Endothelial cell of umbilical vein (primary cell): ENCODE measurements at regions not wholly inside any gene's neighbourhood (a gene's known extent, or its start where the extent isn't known, plus 50 kb on each side); places are given as distances from the start of the nearest gene placed in this dataset.

ENCODE experiments used
- BruUV-seq: library from RNA; stranded (reverse); fragments of 400-500 nt; replicated peaks from 2 replicates; lab custom pipeline; 2021; lab: Mats Ljungman, UMichigan
- CTCF ChIA-PET: fragments of 300-600, 350-600 bp; sonication (Branson Sonifier 250); formaldehyde crosslinking; loops from one replicate; lab custom pipeline; 2021; ENCODE audit warnings: antibody characterized with exemption, inconsistent platforms; lab: Charles Lee
- POLR2A ChIA-PET: fragments of 300-600, 350-600 bp; sonication (Branson Sonifier 250); formaldehyde crosslinking; loops from one replicate; lab custom pipeline; 2021; ENCODE audit warnings: antibody characterized with exemption, inconsistent platforms; lab: Charles Lee
- DNase-seq: peaks from one replicate; pipeline ENCODE4 v3.0.0-alpha.2; 2011; ENCODE audit warnings: low read depth, low spot score
- FAIRE-seq: peaks from 2 replicates; lab custom pipeline; 2011; peaks lifted over from hg19 to GRCh38; lab: Jason Lieb, UNC
- H2AFZ ChIP-seq: 2 replicates; pipeline ENCODE4 v1.6.0; 2012; ENCODE audit warnings: low read depth, low read length, control low read depth, inconsistent platforms
- H3K27ac ChIP-seq: 2 replicates; pipeline ENCODE4 v1.5.1; 2011; ENCODE audit warnings: low read depth, mild to moderate bottlenecking, control low read depth, low read length, moderate library complexity; ENCODE audit not compliant: insufficient read depth
- H3K27me3 ChIP-seq, 2 experiments: 2 replicates each; pipeline versions ENCODE4 v1.6.0 to v1.6.1; 2011; ENCODE audit warnings: low read length in 2 of 2, mixed read lengths in 1 of 2; ENCODE audit not compliant: control insufficient read depth in 2 of 2, insufficient read depth in 2 of 2
- H3K36me3 ChIP-seq, 2 experiments: 2 replicates in 1 of 2; 3 replicates in 1 of 2; pipeline ENCODE4 v1.5.1; 2011; ENCODE audit warnings: low read length in 2 of 2, mild to moderate bottlenecking in 1 of 2, moderate library complexity in 1 of 2; ENCODE audit not compliant: control insufficient read depth in 2 of 2, insufficient read depth in 2 of 2; ENCODE audit errors: extremely low read depth in 1 of 2
- H3K4me1 ChIP-seq: 3 replicates; pipeline ENCODE4 v1.5.1; 2011; ENCODE audit warnings: mild to moderate bottlenecking, low read length; ENCODE audit not compliant: control insufficient read depth, insufficient read depth; ENCODE audit errors: extremely low read depth
- H3K4me2 ChIP-seq: 2 replicates; pipeline ENCODE4 v1.6.1; 2011; ENCODE audit warnings: low read length, control low read depth, mixed read lengths; ENCODE audit not compliant: insufficient read depth
- H3K4me3 ChIP-seq, 3 experiments: fragments of 200-600 bp in 1 of 3; sonication (generic), shearing (Covaris generic) in 1 of 3; replicated peaks in 1 of 3; 2 replicates each; pipeline ENCODE4 v1.5.1; 2011 to 2016; ENCODE audit warnings: control low read depth in 3 of 3, low read length in 3 of 3, mild to moderate bottlenecking in 2 of 3, inconsistent platforms in 1 of 3, low read depth in 1 of 3, moderate library complexity in 1 of 3; ENCODE audit not compliant: insufficient read depth in 1 of 3
- H3K79me2 ChIP-seq: 2 replicates; pipeline ENCODE4 v1.6.0; 2012; ENCODE audit warnings: low read length, inconsistent platforms; ENCODE audit not compliant: control insufficient read depth, insufficient read depth
- H3K9ac ChIP-seq: replicated peaks from 2 replicates; pipeline ENCODE3; 2011; ENCODE audit warnings: low read length, control low read depth; ENCODE audit not compliant: insufficient read depth; ENCODE audit errors: extremely low read depth
- H3K9me1 ChIP-seq: replicated peaks from 3 replicates; pipeline ENCODE4 v1.6.0; 2011; ENCODE audit warnings: mild to moderate bottlenecking, low read length; ENCODE audit not compliant: control insufficient read depth, insufficient read depth; ENCODE audit errors: extremely low read depth
- H3K9me3 ChIP-seq: replicated peaks from 2 replicates; pipeline ENCODE4 v1.5.1; 2012; ENCODE audit warnings: low read length, inconsistent platforms; ENCODE audit not compliant: control insufficient read depth, insufficient read depth
- H4K20me1 ChIP-seq: replicated peaks from 2 replicates; pipeline ENCODE3; 2011; ENCODE audit warnings: mild to moderate bottlenecking, low read length; ENCODE audit not compliant: control insufficient read depth, insufficient read depth; ENCODE audit errors: extremely low read depth
- CTCF ChIP-seq, 2 donors: IDR thresholded peaks; 1 replicate in 1 of 2; 2 replicates in 1 of 2; pipeline ENCODE4 v1.5.1; 2011; ENCODE audit warnings: low read length in 2 of 2, mild to moderate bottlenecking in 2 of 2, moderate library complexity in 2 of 2, control low read depth in 1 of 2, inconsistent platforms in 1 of 2, low read depth in 1 of 2; ENCODE audit not compliant: insufficient read depth in 1 of 2; ENCODE audit errors: extremely low read depth in 1 of 2
- EZH2 ChIP-seq: IDR thresholded peaks from 2 replicates; pipeline ENCODE4 v1.6.1; 2012; ENCODE audit warnings: borderline replicate concordance, low read depth, mild to moderate bottlenecking, moderate library complexity, low read length, inconsistent platforms; ENCODE audit not compliant: severe bottlenecking
- FOS ChIP-seq: IDR thresholded peaks from 2 replicates; pipeline ENCODE4 v1.6.1; 2011; ENCODE audit warnings: mild to moderate bottlenecking, low read length, moderate library complexity, borderline replicate concordance; ENCODE audit not compliant: insufficient read depth
- GATA2 ChIP-seq: IDR thresholded peaks from 2 replicates; pipeline ENCODE4 v1.7.0; 2011; ENCODE audit warnings: low read depth, mild to moderate bottlenecking, moderate library complexity, mixed read lengths, low read length; ENCODE audit not compliant: insufficient read length, insufficient read depth
- JUN ChIP-seq: IDR thresholded peaks from 2 replicates; pipeline ENCODE4 v1.6.1; 2011; ENCODE audit warnings: borderline replicate concordance, low read depth; ENCODE audit not compliant: insufficient read length, insufficient read depth
- MAX ChIP-seq: IDR thresholded peaks from 2 replicates; pipeline ENCODE4 v1.6.1; 2011; ENCODE audit not compliant: insufficient read depth, insufficient read length
- MYC ChIP-seq: IDR thresholded peaks from one replicate; pipeline ENCODE4 v1.6.1; 2011; ENCODE audit warnings: mild to moderate bottlenecking, low read depth, low read length
- POLR2A ChIP-seq: IDR thresholded peaks from 2 replicates; pipeline ENCODE4 v1.6.1; 2012; ENCODE audit warnings: low read depth, mild to moderate bottlenecking, control low read depth, low read length
- POLR2AphosphoS5 ChIP-seq: IDR thresholded peaks from 2 replicates; pipeline ENCODE4 v1.6.1; 2012; ENCODE audit warnings: low read depth, mild to moderate bottlenecking, control low read depth, low read length, moderate library complexity; ENCODE audit not compliant: insufficient read depth
- dilution Hi-C: fragments of 300-500 bp; cut with MboI; formaldehyde crosslinking; loops from one replicate; pipeline ENCODE4 v1.15.0; 2019; ENCODE audit warnings: low sequenced_read_pairs; ENCODE audit not compliant: extremely low pct_ligation_motif_present
- intact Hi-C: fragments of 100-400 bp; cut with micrococcal nuclease; formaldehyde crosslinking; loops from one replicate; pipeline ENCODE4 v1.10.0; 2022

- DNase-seq (no peak), FAIRE-seq (peak; percentile 71)
- Histone ChIP-seq H3K79me2 (no peaks in the 10 kb centered on the region), H3K9me1 (no peaks in the 10 kb centered on the region), H3K9ac (no peak overlapping the region), H3K27ac (no peak overlapping the region), H4K20me1 (no peaks in the 10 kb centered on the region), H3K36me3 (no peaks in the 10 kb centered on the region), H3K4me2 (no peak overlapping the region), H3K4me1 (no peaks in the 10 kb centered on the region), H3K9me3 (no peaks in the 10 kb centered on the region), H2AFZ (no peak overlapping the region), H3K27me3 (no peaks in the 10 kb centered on the region), H3K4me3 (no peak overlapping the region)
- ChIA-PET POLR2A (no interaction called here), CTCF (no interaction called here)
- BruUV-seq = no TSS peak
- intact Hi-C loops = no loop called here
- TF ChIP-seq POLR2A (no peak), EZH2 (no peak), FOS (no peak), POLR2AphosphoS5 (no peak), JUN (no peak), CTCF (IDR thresholded peaks at IDR 0.05; ENCODE audit: extremely low read depth in 1 of 2, insufficient read depth in 1 of 2, low read depth in 1 of 2, low read length in 2 of 2) (no peak), MAX (no peak), GATA2 (no peak), MYC (no peak)
- dilution Hi-C loops = no loop called here
Measured at GRCh38 chr4:82145850-82146249, 227.9 kb downstream of the HNRNPD start.
